ENCODE measurements at regions not wholly inside any gene's neighbourhood (a gene's known extent, or its start where the extent isn't known, plus 50 kb on each side); places are given as distances from the start of the nearest gene placed in this dataset.

- Mint-ChIP-seq H3K27ac (no peak overlapping the region), H3K4me1 (peaks cover 49% of the 10 kb centered on the region), H3K36me3 (no peaks in the 10 kb centered on the region), H3K9me3 (no peaks in the 10 kb centered on the region), H3K27me3 (ENCODE audit: low read depth) (no peaks in the 10 kb centered on the region), H3K4me3 (no peak overlapping the region)
- no peak for DNase-seq (ENCODE audit: low spot score in 2 of 2, unreplicated experiment in 2 of 2)
- no peak for TF ChIP-seq CTCF (IDR thresholded peaks at IDR 0.05; ENCODE audit: unreplicated experiment)
Measured at GRCh38 chr15:66646308-66646707, 55.7 kb upstream of the SMAD6 start.

- Mint-ChIP-seq H3K27me3 (ENCODE audit: low read depth) (no peaks in the 10 kb centered on the region), H3K4me1 (peaks cover 47% of the 10 kb centered on the region), H3K27ac (peak overlapping the region; percentile 50), H3K36me3 (no peaks in the 10 kb centered on the region), H3K9me3 (no peaks in the 10 kb centered on the region), H3K4me3 (no peak overlapping the region)
- no peak for TF ChIP-seq CTCF (IDR thresholded peaks at IDR 0.05; ENCODE audit: unreplicated experiment)
- no peak for DNase-seq (ENCODE audit: low spot score in 2 of 2, unreplicated experiment in 2 of 2)
Measured at GRCh38 chr15:66646799-66647198, 55.2 kb upstream of the SMAD6 start.

- DNase-seq (ENCODE audit: low spot score in 2 of 2, unreplicated experiment in 2 of 2): no peak
- Mint-ChIP-seq H3K36me3 (no peaks in the 10 kb centered on the region), H3K4me1 (peaks cover 52% of the 10 kb centered on the region), H3K27ac (peak overlapping the region; percentile 80), H3K9me3 (no peaks in the 10 kb centered on the region), H3K27me3 (ENCODE audit: low read depth) (no peaks in the 10 kb centered on the region), H3K4me3 (no peak overlapping the region)
- TF ChIP-seq CTCF (IDR thresholded peaks at IDR 0.05; ENCODE audit: unreplicated experiment): no peak
Measured at GRCh38 chr15:66647358-66647757, 54.7 kb upstream of the SMAD6 start.

GRCh38 chr15:66648588-66648987, 53.4 kb upstream of the SMAD6 start:
- H3K4me3 Mint-ChIP-seq: no peak overlapping the region
- no peak for TF ChIP-seq CTCF (IDR thresholded peaks at IDR 0.05; ENCODE audit: unreplicated experiment)
- no peak overlapping the region for H3K27ac Mint-ChIP-seq
- H3K27me3 Mint-ChIP-seq (ENCODE audit: low read depth): no peaks in the 10 kb centered on the region
- DNase-seq (ENCODE audit: low spot score in 2 of 2, unreplicated experiment in 2 of 2): no peak
- no peaks in the 10 kb centered on the region for H3K9me3 Mint-ChIP-seq
- no peaks in the 10 kb centered on the region for H3K36me3 Mint-ChIP-seq
- peaks cover 53% of the 10 kb centered on the region for H3K4me1 Mint-ChIP-seq

- Mint-ChIP-seq H3K9me3 (no peaks in the 10 kb centered on the region), H3K27ac (peak overlapping the region; percentile 24), H3K4me1 (peaks cover 56% of the 10 kb centered on the region), H3K36me3 (no peaks in the 10 kb centered on the region), H3K27me3 (ENCODE audit: low read depth) (no peaks in the 10 kb centered on the region), H3K4me3 (no peak overlapping the region)
- TF ChIP-seq CTCF (IDR thresholded peaks at IDR 0.05; ENCODE audit: unreplicated experiment): no peak
- no peak for DNase-seq (ENCODE audit: low spot score in 2 of 2, unreplicated experiment in 2 of 2)
Measured at GRCh38 chr15:66649235-66649984, 52.6 kb upstream of the SMAD6 start.

All from mesothelial cell of epicardium (in vitro differentiated cells).